ENCODE measurements at regions not wholly inside any gene's neighbourhood (a gene's known extent, or its start where the extent isn't known, plus 50 kb on each side); places are given as distances from the start of the nearest gene placed in this dataset.

GRCh38 chr18:75643083-75643482, 215.6 kb upstream of the SMIM21 start (continued):
- TF ChIP-seq REST (IDR thresholded peaks at IDR 0.05; ENCODE audit: unreplicated experiment) (no peak), ZNF114 (CRISPR knock-in tag; IDR thresholded peaks at IDR 0.05) (no peak), STAT1 (IDR thresholded peaks at IDR 0.05; ENCODE audit: unreplicated experiment) (no peak)

- H3K4me1 ChIP-seq (ENCODE audit: insufficient read depth) = peaks cover 7% of the 10 kb centered on the region; the same call in 1 of the 2 replicates
- no peaks in the 10 kb centered on the region for H4K20me1 ChIP-seq (replicated peaks; ENCODE audit: insufficient read depth)
- Mint-ChIP-seq H3K4me1 (peaks cover 17% of the 10 kb centered on the region), H3K36me3 (ENCODE audit: low read depth) (no peaks in the 10 kb centered on the region), H3K4me3 (no peak overlapping the region), H3K9me3 (no peaks in the 10 kb centered on the region; the same call in 2 of the 3 replicates), H3K27me3 (ENCODE audit: insufficient read depth, low read depth, poor library complexity) (peaks cover 3% of the 10 kb centered on the region), H3K27ac (no peak overlapping the region)
- H3K36me3 ChIP-seq (ENCODE audit: insufficient read depth) = no peaks in the 10 kb centered on the region
- H3K4me2 ChIP-seq = no peak overlapping the region
- H3K27ac ChIP-seq (ENCODE audit: low read depth) = no peak overlapping the region
- TF ChIP-seq ZNF331 (CRISPR knock-in tag; IDR thresholded peaks at IDR 0.05; ENCODE audit: low read depth) (no peak), ETS1 (IDR thresholded peaks at IDR 0.05) (no peak), STAT1 (IDR thresholded peaks at IDR 0.05; ENCODE audit: unreplicated experiment) (no peak), POLR2AphosphoS5 (IDR thresholded peaks at IDR 0.05; ENCODE audit: low read depth) (no peak), CREB1 (CRISPR knock-in tag; IDR thresholded peaks at IDR 0.05; ENCODE audit: low read depth) (no peak), EZH2phosphoT487 (IDR thresholded peaks at IDR 0.05; ENCODE audit: unreplicated experiment) (no peak), CTCF (conservative IDR thresholded peaks at IDR 0.05; ENCODE audit: low read depth in 2 of 2) (no peak), ZNF114 (CRISPR knock-in tag; IDR thresholded peaks at IDR 0.05) (no peak), EZH2 (IDR thresholded peaks at IDR 0.05; ENCODE audit: low read depth, unreplicated experiment) (no peak)
- ATAC-seq (no peak), DNase-seq (ENCODE audit: low spot score) (no peak)
- H3F3A ChIP-seq (replicated peaks; ENCODE audit: low read depth) = no peaks in the 10 kb centered on the region
- H2AFZ ChIP-seq = peak overlapping the region; percentile 98; the same call in 1 of the 2 replicates
- H3K27me3 ChIP-seq (ENCODE audit: insufficient read depth) = no peaks in the 10 kb centered on the region
- H3K79me2 ChIP-seq (replicated peaks; ENCODE audit: insufficient read depth) = no peaks in the 10 kb centered on the region
- H3K9me2 ChIP-seq (ENCODE audit: insufficient read depth) = 0 out of 2 replicates have a peak, but pooled peaks cover 4% of the 10 kb centered on the region
- H3K4me3 ChIP-seq = no peak overlapping the region
These were observed 211.9 kb upstream of the SMIM21 start for GRCh38 chr18:75639472-75639831.

All from GM23338 (cell line).